ENCODE measurements at regions not wholly inside any gene's neighbourhood (a gene's known extent, or its start where the extent isn't known, plus 50 kb on each side); places are given as distances from the start of the nearest gene placed in this dataset.

GRCh38 chr2:21559351-21559750 lies 435.6 kb downstream of the TDRD15 start:
- Histone ChIP-seq H3K4me3 (ENCODE audit: insufficient read length, low read depth) (no peak overlapping the region), H3K9me3 (ENCODE audit: insufficient read depth, low read length) (no peaks in the 10 kb centered on the region), H3K36me3 (ENCODE audit: insufficient read depth, insufficient read length, low read length) (no peaks in the 10 kb centered on the region), H3K9ac (ENCODE audit: insufficient read length, low read depth) (no peak overlapping the region), H3K4me1 (ENCODE audit: insufficient read depth, insufficient read length) (no peaks in the 10 kb centered on the region), H3K27me3 (ENCODE audit: insufficient read depth, insufficient read length) (no peaks in the 10 kb centered on the region)
- no peak for DNase-seq (ENCODE audit: low read depth, low spot score)
- TF ChIP-seq SUZ12 (IDR thresholded peaks at IDR 0.05; ENCODE audit: extremely low read depth, insufficient read depth, insufficient read length) (no peak), YY1 (IDR thresholded peaks at IDR 0.05; ENCODE audit: insufficient read depth, insufficient read length) (no peak), ZNF274 (IDR thresholded peaks at IDR 0.05; ENCODE audit: low read depth, low read length) (no peak)

GRCh38 chr2:21561965-21562364 lies 438.2 kb downstream of the TDRD15 start:
- no peaks in the 10 kb centered on the region for H3K27me3 ChIP-seq (ENCODE audit: insufficient read depth, insufficient read length)
- H3K4me1 ChIP-seq (ENCODE audit: insufficient read depth, insufficient read length) = no peaks in the 10 kb centered on the region
- H3K36me3 ChIP-seq (ENCODE audit: insufficient read depth, insufficient read length, low read length) = no peaks in the 10 kb centered on the region
- DNase-seq (ENCODE audit: low read depth, low spot score) = no peak
- TF ChIP-seq SUZ12 (IDR thresholded peaks at IDR 0.05; ENCODE audit: extremely low read depth, insufficient read depth, insufficient read length) (no peak), ZNF274 (IDR thresholded peaks at IDR 0.05; ENCODE audit: low read depth, low read length) (no peak), YY1 (IDR thresholded peaks at IDR 0.05; ENCODE audit: insufficient read depth, insufficient read length) (no peak)
- H3K4me3 ChIP-seq (ENCODE audit: insufficient read length, low read depth) = no peak overlapping the region
- H3K9ac ChIP-seq (ENCODE audit: insufficient read length, low read depth) = no peak overlapping the region
- no peaks in the 10 kb centered on the region for H3K9me3 ChIP-seq (ENCODE audit: insufficient read depth, low read length)

GRCh38 chr2:21567395-21567794 lies 443.6 kb downstream of the TDRD15 start:
- no peak for DNase-seq (ENCODE audit: low read depth, low spot score)

GRCh38 chr2:21571686-21572085 lies 447.9 kb downstream of the TDRD15 start:
- Histone ChIP-seq H3K27me3 (ENCODE audit: insufficient read depth, insufficient read length) (no peaks in the 10 kb centered on the region), H3K36me3 (ENCODE audit: insufficient read depth, insufficient read length, low read length) (no peaks in the 10 kb centered on the region), H3K4me1 (ENCODE audit: insufficient read depth, insufficient read length) (no peaks in the 10 kb centered on the region), H3K4me3 (ENCODE audit: insufficient read length, low read depth) (no peak overlapping the region), H3K9me3 (ENCODE audit: insufficient read depth, low read length) (no peaks in the 10 kb centered on the region), H3K9ac (ENCODE audit: insufficient read length, low read depth) (no peak overlapping the region)
- TF ChIP-seq YY1 (IDR thresholded peaks at IDR 0.05; ENCODE audit: insufficient read depth, insufficient read length) (no peak), SUZ12 (IDR thresholded peaks at IDR 0.05; ENCODE audit: extremely low read depth, insufficient read depth, insufficient read length) (no peak), ZNF274 (IDR thresholded peaks at IDR 0.05; ENCODE audit: low read depth, low read length) (no peak)
- DNase-seq (ENCODE audit: low read depth, low spot score) = no peak

More at GRCh38 chr2:21567395-21567794, 443.6 kb downstream of the TDRD15 start:
- no peaks in the 10 kb centered on the region for H3K36me3 ChIP-seq (ENCODE audit: insufficient read depth, insufficient read length, low read length)
- TF ChIP-seq ZNF274 (IDR thresholded peaks at IDR 0.05; ENCODE audit: low read depth, low read length) (no peak), YY1 (IDR thresholded peaks at IDR 0.05; ENCODE audit: insufficient read depth, insufficient read length) (no peak), SUZ12 (IDR thresholded peaks at IDR 0.05; ENCODE audit: extremely low read depth, insufficient read depth, insufficient read length) (no peak)
- no peak overlapping the region for H3K9ac ChIP-seq (ENCODE audit: insufficient read length, low read depth)
- H3K9me3 ChIP-seq (ENCODE audit: insufficient read depth, low read length) = no peaks in the 10 kb centered on the region
- no peak overlapping the region for H3K4me3 ChIP-seq (ENCODE audit: insufficient read length, low read depth)
- H3K27me3 ChIP-seq (ENCODE audit: insufficient read depth, insufficient read length) = no peaks in the 10 kb centered on the region
- H3K4me1 ChIP-seq (ENCODE audit: insufficient read depth, insufficient read length) = no peaks in the 10 kb centered on the region

- DNase-seq (ENCODE audit: low read depth, low spot score) = no peak
- Histone ChIP-seq H3K4me1 (ENCODE audit: insufficient read depth, insufficient read length) (no peaks in the 10 kb centered on the region), H3K36me3 (ENCODE audit: insufficient read depth, insufficient read length, low read length) (no peaks in the 10 kb centered on the region), H3K9ac (ENCODE audit: insufficient read length, low read depth) (no peak overlapping the region), H3K27me3 (ENCODE audit: insufficient read depth, insufficient read length) (no peaks in the 10 kb centered on the region), H3K9me3 (ENCODE audit: insufficient read depth, low read length) (no peaks in the 10 kb centered on the region), H3K4me3 (ENCODE audit: insufficient read length, low read depth) (no peak overlapping the region)
- TF ChIP-seq ZNF274 (IDR thresholded peaks at IDR 0.05; ENCODE audit: low read depth, low read length) = no peak
- TF ChIP-seq SUZ12 (IDR thresholded peaks at IDR 0.05; ENCODE audit: extremely low read depth, insufficient read depth, insufficient read length) = no peak
- no peak for TF ChIP-seq YY1 (IDR thresholded peaks at IDR 0.05; ENCODE audit: insufficient read depth, insufficient read length)
Measured at GRCh38 chr2:21580391-21580790, 456.6 kb downstream of the TDRD15 start.

GRCh38 chr2:21585881-21586280 lies 462.1 kb downstream of the TDRD15 start:
- Histone ChIP-seq H3K36me3 (ENCODE audit: insufficient read depth, insufficient read length, low read length) (no peaks in the 10 kb centered on the region), H3K4me3 (ENCODE audit: insufficient read length, low read depth) (no peak overlapping the region), H3K9me3 (ENCODE audit: insufficient read depth, low read length) (no peaks in the 10 kb centered on the region), H3K4me1 (ENCODE audit: insufficient read depth, insufficient read length) (no peaks in the 10 kb centered on the region), H3K9ac (ENCODE audit: insufficient read length, low read depth) (no peak overlapping the region), H3K27me3 (ENCODE audit: insufficient read depth, insufficient read length) (no peaks in the 10 kb centered on the region)
- DNase-seq (ENCODE audit: low read depth, low spot score) = no peak
- TF ChIP-seq YY1 (IDR thresholded peaks at IDR 0.05; ENCODE audit: insufficient read depth, insufficient read length) (no peak), ZNF274 (IDR thresholded peaks at IDR 0.05; ENCODE audit: low read depth, low read length) (no peak), SUZ12 (IDR thresholded peaks at IDR 0.05; ENCODE audit: extremely low read depth, insufficient read depth, insufficient read length) (no peak)

- no peak overlapping the region for H3K4me3 ChIP-seq (ENCODE audit: insufficient read length, low read depth)
- no peaks in the 10 kb centered on the region for H3K36me3 ChIP-seq (ENCODE audit: insufficient read depth, insufficient read length, low read length)
- no peak for TF ChIP-seq SUZ12 (IDR thresholded peaks at IDR 0.05; ENCODE audit: extremely low read depth, insufficient read depth, insufficient read length)
- no peak for TF ChIP-seq YY1 (IDR thresholded peaks at IDR 0.05; ENCODE audit: insufficient read depth, insufficient read length)
- no peak for TF ChIP-seq ZNF274 (IDR thresholded peaks at IDR 0.05; ENCODE audit: low read depth, low read length)
- H3K9me3 ChIP-seq (ENCODE audit: insufficient read depth, low read length) = no peaks in the 10 kb centered on the region
- H3K4me1 ChIP-seq (ENCODE audit: insufficient read depth, insufficient read length) = no peaks in the 10 kb centered on the region
- no peaks in the 10 kb centered on the region for H3K27me3 ChIP-seq (ENCODE audit: insufficient read depth, insufficient read length)
- no peak for DNase-seq (ENCODE audit: low read depth, low spot score)
- no peak overlapping the region for H3K9ac ChIP-seq (ENCODE audit: insufficient read length, low read depth)
Measured at GRCh38 chr2:21590026-21590690, 466.4 kb downstream of the TDRD15 start.
